ENCODE measurements at regions not wholly inside any gene's neighbourhood (a gene's known extent, or its start where the extent isn't known, plus 50 kb on each side); places are given as distances from the start of the nearest gene placed in this dataset.

DNA sequence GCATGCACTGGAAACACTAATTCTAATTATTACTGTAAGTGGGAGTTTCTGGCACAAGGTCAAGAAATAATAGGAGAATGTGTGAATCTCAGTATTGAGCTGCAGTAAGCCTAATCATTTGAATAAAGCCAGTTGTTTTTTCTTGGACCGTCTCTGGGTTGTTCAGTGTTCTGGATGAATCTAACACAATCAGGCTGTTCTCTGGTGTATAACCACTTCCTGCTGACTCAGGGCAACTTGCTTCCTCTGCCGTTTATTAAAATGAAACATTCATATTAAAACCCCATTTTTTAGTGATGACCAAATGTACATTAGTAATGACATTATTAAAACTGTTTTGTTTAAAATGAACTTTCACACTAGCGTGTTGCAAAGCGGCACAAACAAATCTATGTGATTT lies 273.1 kb upstream of the SNX7 start:
- TF ChIP-seq EZH2phosphoT487 (IDR thresholded peaks at IDR 0.05; ENCODE audit: borderline replicate concordance, low read length), result no peak
- TF ChIP-seq, protein P1, sequence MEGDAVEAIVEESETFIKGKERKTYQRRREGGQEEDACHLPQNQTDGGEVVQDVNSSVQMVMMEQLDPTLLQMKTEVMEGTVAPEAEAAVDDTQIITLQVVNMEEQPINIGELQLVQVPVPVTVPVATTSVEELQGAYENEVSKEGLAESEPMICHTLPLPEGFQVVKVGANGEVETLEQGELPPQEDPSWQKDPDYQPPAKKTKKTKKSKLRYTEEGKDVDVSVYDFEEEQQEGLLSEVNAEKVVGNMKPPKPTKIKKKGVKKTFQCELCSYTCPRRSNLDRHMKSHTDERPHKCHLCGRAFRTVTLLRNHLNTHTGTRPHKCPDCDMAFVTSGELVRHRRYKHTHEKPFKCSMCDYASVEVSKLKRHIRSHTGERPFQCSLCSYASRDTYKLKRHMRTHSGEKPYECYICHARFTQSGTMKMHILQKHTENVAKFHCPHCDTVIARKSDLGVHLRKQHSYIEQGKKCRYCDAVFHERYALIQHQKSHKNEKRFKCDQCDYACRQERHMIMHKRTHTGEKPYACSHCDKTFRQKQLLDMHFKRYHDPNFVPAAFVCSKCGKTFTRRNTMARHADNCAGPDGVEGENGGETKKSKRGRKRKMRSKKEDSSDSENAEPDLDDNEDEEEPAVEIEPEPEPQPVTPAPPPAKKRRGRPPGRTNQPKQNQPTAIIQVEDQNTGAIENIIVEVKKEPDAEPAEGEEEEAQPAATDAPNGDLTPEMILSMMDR (IDR thresholded peaks at IDR 0.05; ENCODE audit: low read depth, low read length, poor library complexity, severe bottlenecking), result no peak
- Histone ChIP-seq H3K27ac (ENCODE audit: low read depth, low read length) (no peak overlapping the region), H3F3A (ENCODE audit: control insufficient read depth, insufficient read depth) (no peaks in the 10 kb centered on the region), H3K4me3 (ENCODE audit: low read length) (no peak overlapping the region), H3K9me2 (replicated peaks; ENCODE audit: control insufficient read depth, low read length) (no peaks in the 10 kb centered on the region), H3K36me3 (ENCODE audit: control insufficient read depth, low read length) (no peaks in the 10 kb centered on the region), H3K4me2 (ENCODE audit: low read length) (no peak overlapping the region), H3K27me3 (ENCODE audit: control insufficient read depth, low read length) (no peaks in the 10 kb centered on the region), H4K20me1 (ENCODE audit: control insufficient read depth, insufficient read depth, low read depth, low read length) (no peaks in the 10 kb centered on the region), H3K4me1 (ENCODE audit: control insufficient read depth, low read length) (no peaks in the 10 kb centered on the region), H3K9me3 (ENCODE audit: control insufficient read depth, insufficient read depth, low read length) (no peaks in the 10 kb centered on the region), H3K79me2 (ENCODE audit: control insufficient read depth, low read length) (no peaks in the 10 kb centered on the region)

DNA sequence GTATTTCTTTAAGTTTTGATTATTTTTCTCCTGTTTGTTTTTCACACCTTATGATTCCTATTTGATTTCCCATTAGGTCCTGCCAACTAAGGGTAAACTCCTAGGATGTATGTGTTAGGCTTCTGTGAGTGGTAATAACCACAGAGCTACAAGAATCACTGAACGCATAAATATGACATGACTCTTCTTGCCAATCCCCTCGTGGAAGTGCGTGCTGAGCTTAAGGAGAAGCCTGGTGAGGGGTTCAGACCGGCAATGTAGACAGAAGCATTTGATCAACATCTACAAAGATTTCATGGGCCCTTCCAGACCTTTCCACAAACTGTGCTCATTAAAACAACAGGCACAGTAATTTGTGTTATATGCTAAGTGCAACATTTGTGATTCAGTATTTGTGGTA lies 273.8 kb upstream of the SNX7 start:
- H3K4me3 ChIP-seq (ENCODE audit: low read length), result no peak overlapping the region
- H3K79me2 ChIP-seq (ENCODE audit: control insufficient read depth, low read length), result no peaks in the 10 kb centered on the region
- no peaks in the 10 kb centered on the region for H3K27me3 ChIP-seq (ENCODE audit: control insufficient read depth, low read length)
- TF ChIP-seq, protein P1 (IDR thresholded peaks at IDR 0.05; ENCODE audit: low read depth, low read length, poor library complexity, severe bottlenecking), result no peak
- TF ChIP-seq EZH2phosphoT487 (IDR thresholded peaks at IDR 0.05; ENCODE audit: borderline replicate concordance, low read length), result no peak
- H3K27ac ChIP-seq (ENCODE audit: low read depth, low read length), result no peak overlapping the region
- H3K4me2 ChIP-seq (ENCODE audit: low read length), result no peak overlapping the region
- H3K4me1 ChIP-seq (ENCODE audit: control insufficient read depth, low read length), result no peaks in the 10 kb centered on the region
- H3K9me2 ChIP-seq (replicated peaks; ENCODE audit: control insufficient read depth, low read length), result no peaks in the 10 kb centered on the region
- no peaks in the 10 kb centered on the region for H3K9me3 ChIP-seq (ENCODE audit: control insufficient read depth, insufficient read depth, low read length)
- H3F3A ChIP-seq (ENCODE audit: control insufficient read depth, insufficient read depth), result no peaks in the 10 kb centered on the region
- no peaks in the 10 kb centered on the region for H3K36me3 ChIP-seq (ENCODE audit: control insufficient read depth, low read length)
- H4K20me1 ChIP-seq (ENCODE audit: control insufficient read depth, insufficient read depth, low read depth, low read length), result no peaks in the 10 kb centered on the region

DNA sequence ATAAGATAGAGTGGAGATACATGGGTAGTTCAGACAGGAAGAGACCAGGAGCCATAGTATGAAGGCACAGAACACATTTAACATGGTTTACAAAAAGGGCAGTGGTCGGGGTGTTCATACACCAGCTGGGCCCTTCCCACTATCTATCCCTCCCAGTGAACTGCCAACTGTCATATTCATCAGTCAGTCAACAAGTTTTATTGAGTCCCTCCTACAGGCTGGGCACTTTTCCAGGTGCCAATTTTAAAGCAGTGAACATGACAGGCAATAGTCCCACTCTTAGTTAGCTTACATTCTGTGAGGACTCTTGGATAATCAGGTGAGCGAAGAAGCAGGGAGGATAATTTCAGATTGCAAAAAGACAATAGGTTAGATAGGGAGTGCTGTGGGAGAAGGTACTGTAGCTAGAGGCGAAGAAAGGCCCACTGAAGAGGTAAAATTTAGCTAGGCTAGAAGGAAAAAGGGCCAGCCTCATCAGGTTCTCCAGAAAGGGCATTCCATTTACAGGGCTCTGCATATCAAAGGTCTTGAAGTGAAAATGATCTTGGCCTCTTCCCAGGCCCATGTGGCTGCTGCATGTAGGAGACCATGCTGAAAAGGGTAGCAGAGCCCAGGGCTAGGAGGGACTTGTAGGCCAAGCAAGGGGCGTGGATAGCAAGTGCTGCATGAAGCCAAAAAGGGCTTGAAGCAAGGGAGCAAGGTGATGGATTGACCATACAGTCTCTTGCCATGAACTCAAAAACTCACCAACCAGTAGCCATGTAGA lies 274.7 kb upstream of the SNX7 start:
- Histone ChIP-seq H3K36me3 (ENCODE audit: control insufficient read depth, low read length) (no peaks in the 10 kb centered on the region), H3K9me3 (ENCODE audit: control insufficient read depth, insufficient read depth, low read length) (no peaks in the 10 kb centered on the region), H3K4me1 (ENCODE audit: control insufficient read depth, low read length) (no peaks in the 10 kb centered on the region), H3K4me3 (ENCODE audit: low read length) (no peak overlapping the region), H3K27ac (ENCODE audit: low read depth, low read length) (no peak overlapping the region), H3K79me2 (ENCODE audit: control insufficient read depth, low read length) (no peaks in the 10 kb centered on the region), H3F3A (ENCODE audit: control insufficient read depth, insufficient read depth) (no peaks in the 10 kb centered on the region), H3K9me2 (replicated peaks; ENCODE audit: control insufficient read depth, low read length) (no peaks in the 10 kb centered on the region), H3K27me3 (ENCODE audit: control insufficient read depth, low read length) (no peaks in the 10 kb centered on the region), H4K20me1 (ENCODE audit: control insufficient read depth, insufficient read depth, low read depth, low read length) (no peaks in the 10 kb centered on the region), H3K4me2 (ENCODE audit: low read length) (no peak overlapping the region)
- TF ChIP-seq, protein P1 (IDR thresholded peaks at IDR 0.05; ENCODE audit: low read depth, low read length, poor library complexity, severe bottlenecking), result no peak
- no peak for TF ChIP-seq EZH2phosphoT487 (IDR thresholded peaks at IDR 0.05; ENCODE audit: borderline replicate concordance, low read length)

All from DOHH2 (cell line).